K562 (cell line): ENCODE measurements at regions not wholly inside any gene's neighbourhood (a gene's known extent, or its start where the extent isn't known, plus 50 kb on each side); places are given as distances from the start of the nearest gene placed in this dataset.

ENCODE experiments used
- ATAC-seq: fragments of 200-7000 bp; cut with Tn5 transposase; 3 replicates; pipeline ENCODE4 v1.9.1; 2020; ENCODE audit warnings: moderate library complexity
- BruUV-seq: library from RNA; stranded (reverse); fragments of 400-500 nt; replicated peaks from 2 replicates; lab custom pipeline; 2021; lab: Mats Ljungman, UMichigan
- CTCF ChIA-PET: fragments of 300-600 bp; formaldehyde crosslinking; extraction: SDS; loops from one replicate; lab custom pipeline; 2021; ENCODE audit warnings: low intra/inter-chr PET ratio; lab: Yijun Ruan, JAX
- POLR2A ChIA-PET: fragments of 300-600, 350-650 bp; sonication (Branson Sonifier 250); formaldehyde crosslinking; extraction: SDS; loops from one replicate; lab custom pipeline; 2021; ENCODE audit warnings: antibody characterized with exemption, inconsistent platforms; lab: Yijun Ruan, JAX
- DNase-seq, 4 experiments: peaks; one replicate each; pipeline versions ENCODE4 v3.0.0 to v3.0.0-alpha.2; 2011 to 2018; ENCODE audit warnings: low spot score in 3 of 4, mixed read lengths in 3 of 4; ENCODE audit errors: extremely low read depth in 1 of 4
- FAIRE-seq: peaks from 2 replicates; lab custom pipeline; 2011; peaks lifted over from hg19 to GRCh38; lab: Jason Lieb, UNC
- H2AFZ ChIP-seq: 2 replicates; pipeline ENCODE4 v1.6.0; 2011; ENCODE audit warnings: low read depth, low read length, control low read depth, inconsistent platforms
- H3K27ac ChIP-seq: fragments of 200-600 bp; 3 replicates; pipeline ENCODE4 v1.8.0; 2011; ENCODE audit warnings: low read depth, mild to moderate bottlenecking, control low read depth, inconsistent platforms, low read length, moderate library complexity, mixed read lengths; ENCODE audit errors: extremely low read depth
- H3K27me3 ChIP-seq, 2 experiments: fragments of 300-600 bp in 1 of 2; 2 replicates in 1 of 2; 3 replicates in 1 of 2; pipeline versions ENCODE4 v1.6.0 to v1.8.0; 2011; ENCODE audit warnings: inconsistent platforms in 2 of 2, low read length in 2 of 2, mild to moderate bottlenecking in 1 of 2, mixed read lengths in 1 of 2, moderate library complexity in 1 of 2; ENCODE audit not compliant: control insufficient read depth in 2 of 2, insufficient read depth in 2 of 2
- H3K36me3 ChIP-seq: fragments of 300-600 bp; 3 replicates; pipeline ENCODE4 v1.8.0; 2011; ENCODE audit warnings: mild to moderate bottlenecking, low read length, inconsistent platforms; ENCODE audit not compliant: control insufficient read depth, insufficient read depth
- H3K4me1 ChIP-seq, 2 experiments: fragments of 200-600 bp in 1 of 2; replicated peaks in 1 of 2; 2 replicates in 1 of 2; 3 replicates in 1 of 2; pipeline versions ENCODE4 v1.5.1 to v1.8.0; 2011; ENCODE audit warnings: inconsistent platforms in 2 of 2, low read length in 2 of 2, mild to moderate bottlenecking in 1 of 2, mixed read lengths in 1 of 2, moderate library complexity in 1 of 2; ENCODE audit not compliant: control insufficient read depth in 2 of 2, insufficient read depth in 2 of 2
- H3K4me2 ChIP-seq: 2 replicates; pipeline ENCODE4 v1.6.1; 2011; ENCODE audit warnings: low read length, control low read depth, inconsistent platforms, mixed read lengths; ENCODE audit not compliant: insufficient read depth
- H3K4me3 ChIP-seq: fragments of 200-600 bp; sonication (generic), shearing (Covaris generic); 2 replicates; pipeline ENCODE4 v1.5.1; 2016; ENCODE audit warnings: control low read depth, inconsistent platforms
- H3K79me2 ChIP-seq: fragments of 200-600 bp; 3 replicates; pipeline ENCODE4 v1.8.0; 2011; ENCODE audit warnings: low read length, inconsistent platforms; ENCODE audit not compliant: control insufficient read depth, insufficient read depth
- H3K9ac ChIP-seq, 2 experiments: 2 replicates each; pipeline versions ENCODE4 v1.6.0 to v1.6.1; 2011; ENCODE audit warnings: low read depth in 2 of 2, low read length in 2 of 2, control low read depth in 1 of 2, inconsistent platforms in 1 of 2, mild to moderate bottlenecking in 1 of 2, mixed read lengths in 1 of 2; ENCODE audit not compliant: insufficient read depth in 1 of 2
- H3K9me1 ChIP-seq: one replicate; pipeline ENCODE4 v1.6.0; 2011; ENCODE audit warnings: inconsistent platforms, mild to moderate bottlenecking, low read length, moderate library complexity; ENCODE audit not compliant: control insufficient read depth, insufficient read depth
- H3K9me3 ChIP-seq: replicated peaks from 2 replicates; pipeline ENCODE4 v1.5.1; 2011; ENCODE audit warnings: low read depth, low read length, inconsistent platforms; ENCODE audit not compliant: control insufficient read depth, insufficient read depth
- H4K20me1 ChIP-seq: replicated peaks from 2 replicates; pipeline ENCODE4 v1.6.1; 2011; ENCODE audit warnings: low read length, inconsistent platforms, mixed read lengths; ENCODE audit not compliant: control insufficient read depth, insufficient read depth
- BCOR ChIP-seq: fragments of 450-650 bp; IDR thresholded peaks from 2 replicates; pipeline ENCODE4 v1.6.1; 2016
- DDX20 ChIP-seq: fragments of 450-650 bp; IDR thresholded peaks from 2 replicates; pipeline ENCODE4 v1.6.1; 2016; ENCODE audit warnings: missing genetic modification characterization, low read depth, mild to moderate bottlenecking, missing compliant biosample characterization, moderate library complexity
- KDM1A ChIP-seq, 2 experiments: fragments of 450-650 bp; IDR thresholded peaks; 2 replicates each; pipeline ENCODE4 v1.6.1; 2016; ENCODE audit warnings: mild to moderate bottlenecking in 2 of 2
- RBM25 ChIP-seq: fragments of 200-400 bp; formaldehyde crosslinking; IDR thresholded peaks from 2 replicates; pipeline ENCODE4 v1.6.1; 2018; ENCODE audit warnings: low read length, low read depth, moderate library complexity; ENCODE audit not compliant: severe bottlenecking
- TFE3 ChIP-seq: fragments of 450-650 bp; formaldehyde crosslinking; IDR thresholded peaks from 2 replicates; pipeline ENCODE4 v1.4.0; 2020; ENCODE audit warnings: mild to moderate bottlenecking, mixed read lengths
- ZFP36 ChIP-seq: fragments of 150-350 bp; IDR thresholded peaks from 2 replicates; pipeline ENCODE4 v1.6.1; 2018; ENCODE audit warnings: low read length, low read depth; ENCODE audit not compliant: partially characterized antibody
- WGBS: fragments of 100-300 bp; shearing (Covaris generic); methylation state at CpG from one replicate; pipeline ENCODE4 v1.1.6; 2016; ENCODE audit warnings: low coverage, mixed read lengths; ENCODE audit not compliant: insufficient coverage; ENCODE audit errors: missing lambda C conversion rate; 5-methylcytosine and 5-hydroxymethylcytosine counted together
- in situ Hi-C: fragments of 300-500 bp; cut with MboI; formaldehyde crosslinking; loops from 4 replicates; pipeline ENCODE4 v1.15.0; 2018; ENCODE audit warnings: inconsistent platforms, mixed read lengths
- intact Hi-C: fragments of 100-400 bp; cut with micrococcal nuclease; formaldehyde crosslinking; loops from 2 replicates; pipeline ENCODE4 v1.14.2; 2022

GRCh38 chr1:101102426-101103156 lies 77.0 kb upstream of the DPH5 start:
- no peak for FAIRE-seq

More at GRCh38 chr1:101102426-101103156, 77.0 kb upstream of the DPH5 start:
- no peaks in the 10 kb centered on the region for H4K20me1 ChIP-seq
- WGBS, result 3% methylated on average over 2 of the region's 2 CpGs
- no peaks in the 10 kb centered on the region for H3K79me2 ChIP-seq
- no peaks in the 10 kb centered on the region for H3K9me3 ChIP-seq
- ATAC-seq (no peak), DNase-seq (no peak)
- BruUV-seq, result no TSS peak
- TF ChIP-seq TFE3, result no peak
- peak; percentile 72; the same call in 1 of the 2 replicates for TF ChIP-seq BCOR
- peak; percentile 93 for TF ChIP-seq RBM25
- peak in 1 of 2 experiments; percentile 27; a peak in 1 of 4 replicates for TF ChIP-seq KDM1A (IDR thresholded peaks at IDR 0.05)
- TF ChIP-seq DDX20 (tag), result no peak
- TF ChIP-seq ZFP36, result peak; percentile 73
- POLR2A ChIA-PET, result no interaction called here
- H3K36me3 ChIP-seq, result no peaks in the 10 kb centered on the region
- peaks cover 0 to 6% of the 10 kb centered on the region in 2 experiments; a peak in 1 of 5 replicates for H3K4me1 ChIP-seq
- intact Hi-C loops, result no loop called here
- no peak overlapping the region for H3K27ac ChIP-seq
- no peak overlapping the region for H3K4me2 ChIP-seq
- H3K4me3 ChIP-seq, result no peak overlapping the region
- H3K9me1 ChIP-seq, result no peaks in the 10 kb centered on the region
- CTCF ChIA-PET, result no interaction called here
- no peak overlapping the region for H2AFZ ChIP-seq
- in situ Hi-C loops, result no loop called here
- no peak overlapping the region for H3K9ac ChIP-seq
- no peaks in the 10 kb centered on the region for H3K27me3 ChIP-seq
